HG03060 (cell line): ENCODE measurements at regions not wholly inside any gene's neighbourhood (a gene's known extent, or its start where the extent isn't known, plus 50 kb on each side); places are given as distances from the start of the nearest gene placed in this dataset.
A peak's percentile ranks its signal among the peaks of the same experiment; 100 is the strongest.
"Not testable (repeated sequence)": the region's sequence is repeated elsewhere in the genome, so short reads cannot be mapped to it uniquely, and the experiment has no call there.

Experiments
- ATAC-seq: cut with Tn5 transposase; IDR thresholded peaks from one replicate; pipeline ENCODE4 v1.9.1; 2021; ENCODE audit warnings: low read depth, moderate number of reproducible peaks; ENCODE audit not compliant: unreplicated experiment

GRCh38 chr2:193502363-193503035 lies 1307.8 kb upstream of the TMEFF2 start:
- ATAC-seq, result no peak

- ATAC-seq, result no peak
Observed at GRCh38 chr2:193496786-193497185, 1302.1 kb upstream of the TMEFF2 start.

- ATAC-seq, result peak; percentile 84
Observed at GRCh38 chr2:193482557-193482956, 1287.8 kb upstream of the TMEFF2 start.

GRCh38 chr2:193480187-193480586 lies 1285.5 kb upstream of the TMEFF2 start:
- no peak for ATAC-seq

GRCh38 chr2:193476171-193476800 lies 1281.6 kb upstream of the TMEFF2 start:
- ATAC-seq, result no peak

- ATAC-seq, result no peak
Observed at GRCh38 chr2:193475038-193475437, 1280.3 kb upstream of the TMEFF2 start.

GRCh38 chr2:193469251-193469650 lies 1274.5 kb upstream of the TMEFF2 start:
- ATAC-seq, result no peak

- ATAC-seq, result no peak
Observed at GRCh38 chr2:193467276-193467987, 1272.7 kb upstream of the TMEFF2 start.

- ATAC-seq, result no peak
Observed at GRCh38 chr2:193463011-193463410, 1268.3 kb upstream of the TMEFF2 start.

- ATAC-seq, result no peak
Observed at GRCh38 chr2:193462411-193462810, 1267.7 kb upstream of the TMEFF2 start.

GRCh38 chr2:193461431-193461934 lies 1266.8 kb upstream of the TMEFF2 start:
- no peak for ATAC-seq

GRCh38 chr2:193446967-193447366 lies 1252.2 kb upstream of the TMEFF2 start:
- ATAC-seq, result no peak

- ATAC-seq, result no peak
Observed at GRCh38 chr2:193442293-193442692, 1247.6 kb upstream of the TMEFF2 start.

- ATAC-seq, result no peak
Observed at GRCh38 chr2:193428336-193428818, 1233.6 kb upstream of the TMEFF2 start.

GRCh38 chr2:193412368-193412767 lies 1217.6 kb upstream of the TMEFF2 start:
- not testable (repeated sequence) for ATAC-seq

- ATAC-seq, result no peak
Observed at GRCh38 chr2:193409951-193410350, 1215.2 kb upstream of the TMEFF2 start.

GRCh38 chr2:193382583-193382982 lies 1187.8 kb upstream of the TMEFF2 start:
- no peak for ATAC-seq

GRCh38 chr2:193377789-193378188 lies 1183.1 kb upstream of the TMEFF2 start:
- peak; percentile 53 for ATAC-seq

GRCh38 chr2:193373120-193373519 lies 1178.4 kb upstream of the TMEFF2 start:
- no peak for ATAC-seq

- no peak for ATAC-seq
Observed at GRCh38 chr2:193371200-193371599, 1176.5 kb upstream of the TMEFF2 start.

- no peak for ATAC-seq
Observed at GRCh38 chr2:193368615-193369014, 1173.9 kb upstream of the TMEFF2 start.
